ENCODE measurements at regions not wholly inside any gene's neighbourhood (a gene's known extent, or its start where the extent isn't known, plus 50 kb on each side); places are given as distances from the start of the nearest gene placed in this dataset.
"Not testable (repeated sequence)": the region's sequence is repeated elsewhere in the genome, so short reads cannot be mapped to it uniquely, and the experiment has no call there.

DNA sequence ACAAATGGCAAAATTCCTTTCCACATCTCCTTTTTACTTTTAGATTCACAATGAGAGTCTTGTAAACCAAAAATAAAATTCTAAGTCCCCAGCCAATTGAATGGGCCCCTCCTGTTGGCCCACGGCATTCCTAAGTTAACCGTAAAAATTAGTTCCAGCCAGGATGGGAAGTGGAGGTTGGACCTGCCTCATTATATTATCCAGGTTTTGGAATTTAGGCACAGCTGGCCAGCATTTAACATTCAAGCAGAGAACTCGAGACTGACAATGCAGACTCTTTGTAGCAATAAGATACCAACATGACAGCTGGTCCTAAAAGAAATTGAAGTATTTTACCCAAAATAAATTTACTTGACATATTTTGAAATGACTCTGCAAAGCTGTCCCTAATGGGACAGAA is 321.0 kb upstream of the NAALADL2 start:
- H3K9me3 Mint-ChIP-seq: no peaks in the 10 kb centered on the region
- no peak overlapping the region for H3K27ac Mint-ChIP-seq
- intact Hi-C loops (cut with micrococcal nuclease): no loop called here
- no peaks in the 10 kb centered on the region for H3K27me3 Mint-ChIP-seq (ENCODE audit: low read depth)
- H3K36me3 Mint-ChIP-seq (ENCODE audit: low read depth): no peaks in the 10 kb centered on the region
- H3K4me1 Mint-ChIP-seq (ENCODE audit: low read depth): no peaks in the 10 kb centered on the region
- DNase-seq (ENCODE audit: low spot score): no peak
- no peak overlapping the region for H3K4me3 Mint-ChIP-seq (ENCODE audit: low read depth)

- Mint-ChIP-seq H3K4me3 (ENCODE audit: low read depth) (no peak overlapping the region), H3K27me3 (ENCODE audit: low read depth) (no peaks in the 10 kb centered on the region), H3K36me3 (ENCODE audit: low read depth) (no peaks in the 10 kb centered on the region), H3K4me1 (ENCODE audit: low read depth) (no peaks in the 10 kb centered on the region), H3K9me3 (no peaks in the 10 kb centered on the region), H3K27ac (no peak overlapping the region)
- no peak for DNase-seq (ENCODE audit: low spot score)
- intact Hi-C loops (cut with micrococcal nuclease): no loop called here
Observed at GRCh38 chr3:174540116-174540908, 318.8 kb upstream of the NAALADL2 start.

GRCh38 chr3:174541708-174542315 is 317.3 kb upstream of the NAALADL2 start:
- H3K27me3 Mint-ChIP-seq (ENCODE audit: low read depth): no peaks in the 10 kb centered on the region
- H3K4me1 Mint-ChIP-seq (ENCODE audit: low read depth): no peaks in the 10 kb centered on the region
- no peaks in the 10 kb centered on the region for H3K36me3 Mint-ChIP-seq (ENCODE audit: low read depth)
- H3K4me3 Mint-ChIP-seq (ENCODE audit: low read depth): no peak overlapping the region
- no peaks in the 10 kb centered on the region for H3K9me3 Mint-ChIP-seq
- no peak for DNase-seq (ENCODE audit: low spot score)
- intact Hi-C loops (cut with micrococcal nuclease): no loop called here
- no peak overlapping the region for H3K27ac Mint-ChIP-seq

- H3K27me3 Mint-ChIP-seq (ENCODE audit: low read depth): no peaks in the 10 kb centered on the region
- H3K4me3 Mint-ChIP-seq (ENCODE audit: low read depth): no peak overlapping the region
- H3K27ac Mint-ChIP-seq: no peak overlapping the region
- no peaks in the 10 kb centered on the region for H3K9me3 Mint-ChIP-seq
- intact Hi-C loops (cut with micrococcal nuclease): no loop called here
- H3K36me3 Mint-ChIP-seq (ENCODE audit: low read depth): no peaks in the 10 kb centered on the region
- no peaks in the 10 kb centered on the region for H3K4me1 Mint-ChIP-seq (ENCODE audit: low read depth)
- no peak for DNase-seq (ENCODE audit: low spot score)
Observed at GRCh38 chr3:174547801-174548435, 311.2 kb upstream of the NAALADL2 start.

DNA sequence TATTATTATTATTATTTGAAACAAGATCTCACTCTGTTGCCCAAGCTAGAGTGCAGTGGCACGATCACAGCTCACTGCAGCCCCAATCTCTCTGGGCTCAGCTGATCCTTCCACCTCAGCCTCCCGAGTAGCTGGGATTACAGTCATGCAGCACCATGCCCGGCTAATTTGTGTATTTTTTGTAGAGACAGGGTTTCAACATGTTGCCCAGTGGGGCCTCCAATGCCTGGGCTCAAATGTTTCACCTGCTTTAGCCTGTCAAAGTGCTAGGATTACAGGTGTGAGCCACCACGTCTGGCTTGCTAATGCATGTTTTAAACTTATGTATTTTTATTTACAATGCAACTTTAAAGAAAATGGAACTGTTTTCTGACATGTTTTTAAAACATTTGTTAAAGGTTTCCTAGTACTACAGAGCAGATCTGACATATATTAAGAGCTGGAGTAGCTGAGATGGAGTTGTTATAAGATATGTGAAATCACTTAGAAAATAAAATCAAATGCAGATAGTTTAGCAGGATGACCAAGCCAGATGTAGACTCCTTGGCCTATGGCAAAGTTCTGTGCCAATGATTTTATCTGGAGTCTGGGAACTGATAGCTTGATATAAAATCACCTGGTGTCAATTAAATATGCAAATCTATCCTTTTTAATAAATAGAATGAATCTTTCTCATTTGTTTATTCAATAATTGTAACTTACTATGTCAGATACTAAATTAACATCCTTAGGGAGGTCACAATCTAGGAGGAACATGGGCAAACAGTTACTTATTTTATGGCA is 310.1 kb upstream of the NAALADL2 start:
- intact Hi-C loops (cut with micrococcal nuclease): no loop called here
- H3K4me1 Mint-ChIP-seq (ENCODE audit: low read depth): no peaks in the 10 kb centered on the region
- no peak overlapping the region for H3K4me3 Mint-ChIP-seq (ENCODE audit: low read depth)
- no peaks in the 10 kb centered on the region for H3K9me3 Mint-ChIP-seq
- H3K27ac Mint-ChIP-seq: no peak overlapping the region
- no peaks in the 10 kb centered on the region for H3K27me3 Mint-ChIP-seq (ENCODE audit: low read depth)
- DNase-seq (ENCODE audit: low spot score): no peak
- no peaks in the 10 kb centered on the region for H3K36me3 Mint-ChIP-seq (ENCODE audit: low read depth)

DNA sequence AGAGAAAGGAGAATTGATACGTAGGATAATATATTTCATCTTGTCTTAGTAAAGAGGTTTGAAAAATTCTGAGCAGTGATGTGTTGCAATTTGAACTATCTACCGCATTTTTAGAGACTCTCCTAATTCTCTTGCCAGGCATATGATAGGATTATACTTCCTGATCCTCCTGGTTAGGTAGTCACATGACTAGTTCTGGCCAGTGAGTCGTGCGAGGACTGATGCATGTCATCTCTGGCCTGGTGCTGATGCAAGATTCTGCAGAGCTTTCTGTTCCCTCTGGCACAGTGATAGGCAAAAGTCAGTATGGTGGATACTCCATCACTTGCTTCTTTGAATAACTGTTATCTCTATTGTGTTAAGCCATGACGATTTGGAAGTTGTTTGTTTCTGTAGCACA is 277.6 kb upstream of the NAALADL2 start:
- H3K27ac Mint-ChIP-seq: no peak overlapping the region
- H3K27me3 Mint-ChIP-seq (ENCODE audit: low read depth): no peaks in the 10 kb centered on the region
- no peak overlapping the region for H3K4me3 Mint-ChIP-seq (ENCODE audit: low read depth)
- H3K9me3 Mint-ChIP-seq: no peaks in the 10 kb centered on the region
- DNase-seq (ENCODE audit: low spot score): no peak
- H3K4me1 Mint-ChIP-seq (ENCODE audit: low read depth): no peaks in the 10 kb centered on the region
- intact Hi-C loops (cut with micrococcal nuclease): no loop called here
- H3K36me3 Mint-ChIP-seq (ENCODE audit: low read depth): no peaks in the 10 kb centered on the region

DNA sequence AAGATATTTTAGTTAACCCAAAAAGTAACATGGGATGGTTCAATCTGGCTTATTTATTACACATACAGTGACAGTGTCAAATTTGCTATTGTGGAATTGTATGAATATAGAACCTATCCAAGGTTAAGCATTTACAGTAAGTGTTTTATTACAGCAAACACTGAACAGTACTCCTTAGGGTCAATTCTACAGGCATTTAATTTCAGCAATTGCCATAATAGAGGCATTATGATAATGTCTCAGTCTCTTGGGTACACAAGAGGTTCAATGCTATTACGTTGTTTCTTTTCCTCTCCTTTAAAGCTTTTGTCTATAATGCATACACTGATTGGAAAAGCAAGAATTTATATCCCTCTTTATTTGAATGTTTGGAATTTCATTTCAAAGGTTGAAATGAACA is 275.7 kb upstream of the NAALADL2 start:
- intact Hi-C loops (cut with micrococcal nuclease): no loop called here
- Mint-ChIP-seq H3K4me3 (ENCODE audit: low read depth) (no peak overlapping the region), H3K27ac (no peak overlapping the region), H3K36me3 (ENCODE audit: low read depth) (no peaks in the 10 kb centered on the region), H3K4me1 (ENCODE audit: low read depth) (no peaks in the 10 kb centered on the region), H3K9me3 (no peaks in the 10 kb centered on the region), H3K27me3 (ENCODE audit: low read depth) (no peaks in the 10 kb centered on the region)
- no peak for DNase-seq (ENCODE audit: low spot score)

DNA sequence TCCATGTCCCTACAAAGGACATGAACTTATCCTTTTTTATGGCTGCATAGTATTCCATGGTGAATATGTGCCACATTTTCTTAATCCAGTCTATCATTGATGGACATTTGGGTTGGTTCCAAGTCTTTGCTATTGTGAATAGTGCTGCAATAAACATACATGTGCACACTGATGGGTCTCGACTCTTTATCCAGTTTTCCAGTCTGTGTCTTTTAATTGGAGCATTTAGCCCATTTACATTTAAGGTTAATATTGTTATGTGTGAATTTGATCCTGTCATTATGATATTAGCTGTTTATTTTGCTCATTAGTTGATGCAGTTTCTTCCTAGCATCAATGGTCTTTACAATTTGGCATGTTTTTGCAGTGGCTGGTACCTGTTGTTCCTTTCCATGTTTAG is 272.0 kb upstream of the NAALADL2 start:
- H3K27ac Mint-ChIP-seq; H3K9me3 Mint-ChIP-seq; intact Hi-C loops (cut with micrococcal nuclease); H3K27me3 Mint-ChIP-seq (ENCODE audit: low read depth); H3K4me3 Mint-ChIP-seq (ENCODE audit: low read depth); H3K36me3 Mint-ChIP-seq (ENCODE audit: low read depth); DNase-seq (ENCODE audit: low spot score); H3K4me1 Mint-ChIP-seq (ENCODE audit: low read depth): not testable (repeated sequence)

DNA sequence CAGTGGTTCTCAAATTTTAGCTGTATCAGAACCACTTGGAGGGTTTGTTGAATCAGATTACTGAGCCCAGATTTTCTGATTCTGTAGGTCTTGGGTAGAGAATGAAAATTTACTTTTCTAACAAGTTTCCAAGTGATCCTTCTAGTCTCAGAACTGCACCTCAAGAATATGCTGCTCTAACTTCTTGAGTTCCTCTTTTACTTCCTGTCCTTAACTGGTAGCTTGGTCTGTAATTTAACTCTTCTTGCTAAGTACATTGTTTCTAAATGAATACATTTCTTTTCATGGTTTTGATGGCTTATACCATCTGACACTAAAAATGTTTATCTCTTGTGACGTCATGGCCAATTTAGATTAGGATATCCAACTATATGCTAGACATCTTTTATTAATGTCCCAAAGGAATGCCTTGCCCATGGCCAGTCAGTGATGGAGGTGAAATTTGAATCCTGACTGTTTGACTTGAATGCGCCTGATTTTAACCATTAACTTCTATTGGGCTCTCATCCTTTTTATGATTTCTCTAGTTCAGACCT is 262.6 kb upstream of the NAALADL2 start:
- Mint-ChIP-seq H3K4me1 (ENCODE audit: low read depth) (no peaks in the 10 kb centered on the region), H3K27me3 (ENCODE audit: low read depth) (no peaks in the 10 kb centered on the region), H3K36me3 (ENCODE audit: low read depth) (no peaks in the 10 kb centered on the region), H3K4me3 (ENCODE audit: low read depth) (no peak overlapping the region), H3K27ac (no peak overlapping the region), H3K9me3 (peaks cover 10% of the 10 kb centered on the region)
- DNase-seq (ENCODE audit: low spot score): no peak
- intact Hi-C loops (cut with micrococcal nuclease): no loop called here

DNA sequence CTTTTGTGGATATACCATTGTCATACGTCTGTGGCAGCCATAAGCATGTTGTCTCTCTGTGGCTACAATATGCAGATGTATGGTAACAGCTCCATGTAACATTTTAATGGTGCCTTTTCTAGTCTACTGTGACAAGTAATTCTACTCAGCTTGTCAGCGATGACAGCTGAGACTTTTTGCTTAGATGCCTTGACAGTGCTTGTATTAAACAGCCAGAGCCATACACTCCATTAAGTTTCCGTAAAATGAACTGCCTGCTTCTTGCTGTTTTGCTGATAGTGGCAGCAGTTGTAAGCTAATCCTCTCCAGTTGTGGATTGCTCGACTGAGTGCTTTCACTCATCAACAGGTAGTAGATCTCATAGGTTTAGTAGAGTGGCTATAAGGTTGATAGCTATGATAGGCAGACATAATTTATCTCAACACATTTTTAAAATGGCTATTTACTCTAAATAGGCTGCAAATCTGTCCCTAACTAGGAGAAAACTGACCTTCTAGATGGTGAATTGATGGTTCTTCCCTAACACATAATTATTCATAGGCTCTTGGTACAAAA is 260.2 kb upstream of the NAALADL2 start:
- no peak for DNase-seq (ENCODE audit: low spot score)
- no peaks in the 10 kb centered on the region for H3K27me3 Mint-ChIP-seq (ENCODE audit: low read depth)
- no peak overlapping the region for H3K4me3 Mint-ChIP-seq (ENCODE audit: low read depth)
- no peaks in the 10 kb centered on the region for H3K4me1 Mint-ChIP-seq (ENCODE audit: low read depth)
- intact Hi-C loops (cut with micrococcal nuclease): no loop called here
- no peaks in the 10 kb centered on the region for H3K36me3 Mint-ChIP-seq (ENCODE audit: low read depth)
- H3K9me3 Mint-ChIP-seq: peaks cover 10% of the 10 kb centered on the region
- H3K27ac Mint-ChIP-seq: no peak overlapping the region

- H3K4me3 Mint-ChIP-seq (ENCODE audit: low read depth): no peak overlapping the region
- no peaks in the 10 kb centered on the region for H3K27me3 Mint-ChIP-seq (ENCODE audit: low read depth)
- no peaks in the 10 kb centered on the region for H3K36me3 Mint-ChIP-seq (ENCODE audit: low read depth)
- no peak for DNase-seq (ENCODE audit: low spot score)
- intact Hi-C loops (cut with micrococcal nuclease): no loop called here
- peaks cover 11% of the 10 kb centered on the region for H3K9me3 Mint-ChIP-seq
- no peaks in the 10 kb centered on the region for H3K4me1 Mint-ChIP-seq (ENCODE audit: low read depth)
- no peak overlapping the region for H3K27ac Mint-ChIP-seq
Observed at GRCh38 chr3:174613173-174613572, 246.0 kb upstream of the NAALADL2 start.

- DNase-seq (ENCODE audit: low spot score): no peak
- Mint-ChIP-seq H3K4me3 (ENCODE audit: low read depth) (no peak overlapping the region), H3K36me3 (ENCODE audit: low read depth) (no peaks in the 10 kb centered on the region), H3K27me3 (ENCODE audit: low read depth) (no peaks in the 10 kb centered on the region), H3K27ac (no peak overlapping the region), H3K9me3 (peaks cover 11% of the 10 kb centered on the region), H3K4me1 (ENCODE audit: low read depth) (no peaks in the 10 kb centered on the region)
- intact Hi-C loops (cut with micrococcal nuclease): no loop called here
Observed at GRCh38 chr3:174614036-174614435, 245.1 kb upstream of the NAALADL2 start.

All from activated T-helper 2 cell treated with anti-CD3 and anti-CD28 coated beads, Interferon-gamma antibody, Interleukin-2, Interleukin-4, amounts not matched to agents 10 μg/mL and 5 μg/mL and 100 μg/mL, durations not matched to agents 14 hours and 24 hours and 36 hours (primary cell).